ENCODE measurements at regions not wholly inside any gene's neighbourhood (a gene's known extent, or its start where the extent isn't known, plus 50 kb on each side); places are given as distances from the start of the nearest gene placed in this dataset.

DNA sequence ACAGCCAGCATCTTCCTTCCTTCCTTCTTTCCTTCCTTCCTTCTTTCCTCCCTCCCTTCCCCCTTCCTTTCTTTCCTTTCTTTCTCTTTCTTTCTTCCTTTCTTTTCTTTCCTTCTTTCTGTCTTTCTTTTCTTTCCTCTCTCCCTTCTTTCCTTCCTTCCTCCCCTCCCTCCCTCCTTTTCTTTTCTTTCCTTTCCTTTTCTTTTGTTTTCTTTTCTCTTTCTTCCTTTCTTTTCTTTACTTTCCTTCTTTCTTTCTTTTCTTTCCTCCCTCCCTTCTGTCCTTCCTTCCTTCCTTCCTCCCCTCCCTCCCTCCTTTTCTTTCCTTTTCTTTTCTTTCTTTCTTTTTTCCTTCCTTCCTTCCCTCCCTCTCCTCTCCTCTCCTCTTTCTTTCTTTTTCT lies 296.0 kb upstream of the LRRTM4 start:
- TF ChIP-seq, protein P1, sequence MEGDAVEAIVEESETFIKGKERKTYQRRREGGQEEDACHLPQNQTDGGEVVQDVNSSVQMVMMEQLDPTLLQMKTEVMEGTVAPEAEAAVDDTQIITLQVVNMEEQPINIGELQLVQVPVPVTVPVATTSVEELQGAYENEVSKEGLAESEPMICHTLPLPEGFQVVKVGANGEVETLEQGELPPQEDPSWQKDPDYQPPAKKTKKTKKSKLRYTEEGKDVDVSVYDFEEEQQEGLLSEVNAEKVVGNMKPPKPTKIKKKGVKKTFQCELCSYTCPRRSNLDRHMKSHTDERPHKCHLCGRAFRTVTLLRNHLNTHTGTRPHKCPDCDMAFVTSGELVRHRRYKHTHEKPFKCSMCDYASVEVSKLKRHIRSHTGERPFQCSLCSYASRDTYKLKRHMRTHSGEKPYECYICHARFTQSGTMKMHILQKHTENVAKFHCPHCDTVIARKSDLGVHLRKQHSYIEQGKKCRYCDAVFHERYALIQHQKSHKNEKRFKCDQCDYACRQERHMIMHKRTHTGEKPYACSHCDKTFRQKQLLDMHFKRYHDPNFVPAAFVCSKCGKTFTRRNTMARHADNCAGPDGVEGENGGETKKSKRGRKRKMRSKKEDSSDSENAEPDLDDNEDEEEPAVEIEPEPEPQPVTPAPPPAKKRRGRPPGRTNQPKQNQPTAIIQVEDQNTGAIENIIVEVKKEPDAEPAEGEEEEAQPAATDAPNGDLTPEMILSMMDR (IDR thresholded peaks at IDR 0.05) = no peak
- no peak for TF ChIP-seq POLR2A (IDR thresholded peaks at IDR 0.05)

Measured in vagina (tissue), 2 donors.